GM21390 (cell line): ENCODE measurements at regions not wholly inside any gene's neighbourhood (a gene's known extent, or its start where the extent isn't known, plus 50 kb on each side); places are given as distances from the start of the nearest gene placed in this dataset.
"Not testable (repeated sequence)": the region's sequence is repeated elsewhere in the genome, so short reads cannot be mapped to it uniquely, and the experiment has no call there.

ENCODE experiments used
- ATAC-seq: cut with Tn5 transposase; IDR thresholded peaks from one replicate; pipeline ENCODE4 v1.9.1; 2021; ENCODE audit not compliant: unreplicated experiment

DNA sequence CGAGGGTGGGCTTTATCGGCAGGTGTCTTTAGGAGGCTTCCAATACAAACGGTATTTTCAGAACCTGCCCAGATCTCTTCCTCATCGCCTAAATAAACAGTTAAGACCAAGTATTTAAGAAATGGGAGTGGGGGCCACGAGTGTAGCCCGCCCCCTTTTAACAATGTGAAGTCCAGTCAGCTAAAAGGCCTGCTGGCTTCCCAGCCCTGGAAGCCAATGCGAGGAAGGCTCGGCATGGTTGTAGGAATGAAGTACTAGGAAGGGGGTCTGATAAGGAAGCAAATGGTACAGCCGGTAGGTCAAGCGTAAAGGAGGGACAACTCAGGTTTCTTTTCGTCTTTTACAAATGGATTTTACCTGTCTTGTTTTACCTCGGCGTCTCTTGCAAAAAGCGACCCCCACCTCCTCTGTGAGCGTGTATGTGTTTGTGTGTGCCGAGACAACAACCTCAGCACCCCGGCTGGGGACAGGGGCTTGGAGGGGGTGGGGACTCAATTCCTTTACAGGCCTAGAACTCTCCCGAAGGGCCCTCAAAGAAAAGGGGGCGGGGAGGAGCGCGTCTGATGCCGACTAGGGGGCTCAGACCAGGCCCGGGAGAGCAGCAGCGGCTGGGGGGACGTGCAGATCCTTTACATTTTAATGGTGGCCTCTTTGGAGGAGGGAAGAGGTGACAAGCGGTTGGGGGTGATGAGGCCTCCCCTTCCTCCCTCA lies 147.6 kb downstream of the GPR85 start:
- no peak for ATAC-seq

DNA sequence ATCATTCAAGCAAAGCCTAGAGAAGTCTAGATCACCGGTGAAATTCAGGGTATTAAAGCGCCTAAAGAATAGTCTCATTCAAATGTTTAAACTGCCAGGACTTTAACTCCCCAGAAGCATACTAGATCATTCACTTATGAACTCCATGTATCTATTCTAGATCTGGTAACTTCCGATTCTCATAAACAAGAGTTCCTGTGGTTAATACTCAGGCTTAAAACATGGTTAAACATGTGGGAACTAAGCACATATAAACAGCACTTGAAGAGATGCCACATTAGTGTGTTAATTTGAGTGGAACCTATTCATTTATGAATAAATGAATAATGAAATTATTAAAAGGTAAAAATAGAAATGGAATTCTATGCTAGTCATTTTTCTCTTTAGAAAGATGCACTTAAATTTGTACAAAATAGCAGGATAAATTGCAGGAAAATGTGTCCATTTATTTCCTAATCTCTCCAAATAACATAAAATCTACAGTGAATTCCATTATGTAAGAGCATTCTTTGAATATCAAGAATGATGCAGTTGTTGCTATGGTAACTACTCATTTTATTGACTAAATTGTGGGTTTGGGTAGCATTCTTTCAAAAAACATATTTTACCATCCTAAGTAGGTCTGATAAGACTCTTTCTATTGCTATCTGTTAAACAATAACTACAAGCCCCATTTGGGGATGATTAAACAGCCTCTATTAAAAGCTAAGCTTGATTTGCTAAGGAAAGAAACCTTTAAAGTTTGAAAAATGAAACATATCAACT lies 147.6 kb upstream of the TMEM168 start:
- ATAC-seq = no peak

DNA sequence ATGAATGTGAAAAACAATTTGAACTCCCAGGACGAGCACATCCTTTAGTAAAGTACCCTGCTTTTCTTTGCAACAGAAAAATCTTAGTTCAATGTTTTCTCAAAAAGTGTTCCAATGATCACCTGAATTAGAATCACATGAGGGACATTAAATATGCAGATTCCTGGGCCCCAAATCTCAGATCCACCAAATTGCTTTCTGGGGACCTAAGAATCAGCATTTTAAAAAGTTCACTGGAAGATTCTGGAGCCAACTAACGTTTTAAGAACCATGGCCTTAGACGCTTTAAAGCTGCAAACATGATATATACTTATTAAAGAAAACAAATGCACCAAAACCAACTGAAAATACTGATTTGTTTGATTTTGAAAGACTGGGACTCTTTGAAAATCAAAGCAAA lies 143.4 kb upstream of the TMEM168 start:
- ATAC-seq = no peak

DNA sequence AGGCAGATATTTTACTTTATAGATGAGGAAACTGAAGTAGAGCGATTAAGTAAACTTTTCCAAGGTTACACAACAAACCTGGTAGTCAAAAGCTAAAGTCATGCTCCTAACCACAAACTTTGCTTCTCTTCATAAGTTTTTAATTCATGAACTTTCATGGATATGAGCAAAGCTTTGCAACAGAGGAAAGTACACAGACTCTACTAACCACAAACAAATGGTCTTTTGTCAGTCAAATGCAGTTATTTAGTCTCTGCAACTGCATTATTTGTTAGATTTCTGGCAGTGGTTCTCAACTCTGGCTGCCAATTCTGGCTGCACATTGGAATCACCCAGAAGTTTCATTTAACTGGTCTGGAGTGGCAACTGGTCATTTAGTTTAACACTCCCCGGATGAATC lies 140.6 kb upstream of the TMEM168 start:
- ATAC-seq = no peak

DNA sequence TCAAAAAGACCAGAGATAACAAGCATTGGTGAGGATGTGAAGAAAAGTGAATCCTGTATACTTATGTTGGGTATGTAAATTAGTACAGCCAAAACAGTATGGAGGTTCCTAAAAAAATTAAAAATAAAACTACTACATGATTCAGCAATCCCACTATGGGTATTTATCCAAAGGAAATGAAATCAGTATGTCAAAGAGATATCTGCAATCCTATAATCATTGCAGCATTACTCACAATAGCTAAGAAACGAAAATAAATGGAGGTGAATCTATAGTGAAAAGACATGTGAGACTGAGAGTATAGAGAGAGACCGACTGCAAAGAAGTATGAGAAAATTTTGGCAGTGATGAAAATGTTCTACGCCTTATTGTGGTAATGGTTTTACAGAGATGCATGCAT lies 139.2 kb upstream of the TMEM168 start:
- ATAC-seq = no peak

DNA sequence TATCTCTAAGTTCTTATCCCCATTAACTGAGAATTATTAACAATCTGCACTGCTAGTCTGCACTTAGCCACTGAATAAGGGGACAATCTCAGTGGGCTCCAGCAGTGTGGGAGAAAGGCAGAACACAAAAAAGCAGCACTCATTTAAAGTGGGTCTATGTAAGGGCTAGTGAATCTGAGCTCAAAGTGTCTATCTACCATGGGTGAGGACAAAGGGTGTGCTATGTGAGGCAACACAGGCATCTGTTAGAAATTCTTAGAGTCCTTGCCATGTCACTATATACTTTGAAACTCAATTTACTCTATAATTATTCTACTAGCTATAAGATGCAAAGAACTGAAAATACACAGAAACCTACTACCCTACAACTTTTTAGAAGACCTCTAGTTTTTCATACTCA lies 135.8 kb upstream of the TMEM168 start:
- no peak for ATAC-seq

DNA sequence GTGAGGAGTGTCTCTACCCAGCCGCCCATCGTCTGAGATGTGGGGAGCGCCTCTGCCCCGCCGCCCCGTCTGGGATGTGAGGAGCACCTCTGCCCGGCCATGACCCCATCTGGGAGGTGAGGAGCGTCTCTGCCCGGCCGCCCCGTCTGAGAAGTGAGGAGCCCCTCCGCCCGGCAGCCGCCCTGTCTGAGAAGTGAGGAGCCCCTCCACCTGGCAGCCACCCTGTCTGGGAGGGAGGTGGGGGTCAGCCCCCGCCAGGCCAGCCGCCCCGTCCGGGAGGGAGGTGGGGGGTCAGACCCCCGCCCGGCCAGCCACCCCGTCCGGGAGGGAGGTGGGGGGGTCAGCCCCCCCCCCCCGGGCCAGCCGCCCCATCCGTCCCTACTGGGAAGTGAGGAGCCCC lies 132.4 kb upstream of the TMEM168 start:
- not testable (repeated sequence) for ATAC-seq

DNA sequence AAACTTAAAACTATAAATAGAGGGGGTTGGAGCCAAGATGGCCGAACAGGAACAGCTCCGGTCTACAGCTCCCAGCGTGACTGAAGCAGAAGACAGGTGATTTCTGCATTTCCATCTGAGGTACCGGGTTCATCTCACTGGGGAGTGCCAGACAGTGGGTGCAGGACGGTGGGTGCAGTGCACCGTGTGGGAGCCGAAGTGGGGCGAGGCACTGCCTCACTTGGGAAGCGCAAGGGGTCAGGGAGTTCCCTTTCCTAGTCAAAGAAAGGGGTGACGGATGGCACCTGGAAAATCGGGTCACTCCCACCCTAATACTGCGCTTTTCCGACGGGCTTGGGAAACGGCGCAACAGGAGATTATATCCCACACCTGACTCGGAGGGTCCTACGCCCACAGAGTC lies 126.2 kb upstream of the TMEM168 start:
- ATAC-seq = not testable (repeated sequence)

DNA sequence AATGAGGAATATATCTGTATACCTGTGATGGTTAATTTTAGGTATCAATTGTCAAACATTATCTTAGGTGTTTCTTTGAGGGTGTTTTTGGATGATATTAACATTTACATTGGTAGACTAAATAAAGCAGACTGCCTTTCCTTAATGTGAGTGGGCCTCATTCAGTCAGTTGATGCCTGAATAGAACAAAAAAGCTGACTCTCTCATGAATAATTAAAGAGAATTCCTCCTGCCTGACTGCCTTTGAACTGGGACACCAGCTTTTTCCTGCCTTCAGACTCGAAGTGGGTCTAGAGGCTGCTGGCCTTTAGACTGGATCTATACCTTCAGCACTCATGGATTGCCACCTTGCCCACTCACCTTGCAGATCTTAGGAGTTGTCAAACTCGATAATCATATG lies 117.9 kb upstream of the TMEM168 start:
- ATAC-seq = no peak

DNA sequence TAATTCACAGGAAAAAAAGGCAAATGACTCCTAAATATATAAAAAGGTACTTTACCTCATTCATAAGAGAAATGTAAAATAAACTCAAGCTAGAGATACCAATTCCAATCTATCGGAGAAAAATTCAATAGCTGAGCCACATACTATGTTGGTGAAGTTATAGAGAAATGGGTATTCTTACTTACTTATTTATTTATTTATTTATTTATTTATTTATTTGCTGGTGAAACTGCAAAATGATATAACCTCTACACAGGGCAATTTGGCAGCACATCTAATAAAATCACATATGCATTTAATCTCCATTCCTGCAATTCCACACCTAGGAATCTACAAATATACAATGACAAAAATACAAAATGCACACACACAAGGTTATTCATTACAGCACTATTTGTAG lies 117.5 kb upstream of the TMEM168 start:
- no peak for ATAC-seq

DNA sequence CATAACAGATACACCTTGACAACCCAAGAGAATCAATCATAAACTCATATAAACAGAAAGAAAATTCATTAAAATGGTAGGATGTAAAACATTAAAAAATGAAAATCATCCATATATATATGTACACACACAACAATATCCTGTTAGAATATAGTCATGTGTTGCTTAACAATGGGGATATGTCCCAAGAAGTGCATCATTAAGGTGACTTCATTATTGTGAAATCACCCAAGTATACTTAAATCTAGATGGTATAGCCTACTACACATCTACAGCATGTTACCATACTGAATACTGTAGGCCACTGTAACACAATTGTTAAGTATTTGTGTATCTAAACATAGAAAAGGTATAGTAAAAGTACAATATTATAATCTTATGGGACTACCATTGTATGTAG lies 115.8 kb upstream of the TMEM168 start:
- ATAC-seq = no peak

DNA sequence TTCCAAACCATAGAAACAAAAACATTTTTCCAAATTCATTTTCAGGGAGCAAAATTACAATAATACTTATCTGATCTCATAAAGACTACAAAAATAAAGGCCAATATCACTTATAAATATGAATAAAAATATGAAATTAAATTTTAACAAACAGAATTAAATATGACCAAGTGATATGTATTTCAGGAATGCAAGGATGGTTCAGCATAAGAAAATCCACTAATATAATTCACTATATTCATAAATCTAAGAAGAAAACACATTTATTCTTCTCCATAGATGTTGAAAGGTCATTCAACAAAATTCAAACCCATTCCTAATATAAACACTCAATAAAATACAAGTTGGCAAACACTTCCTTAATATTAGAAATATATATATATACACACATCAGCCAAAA lies 115.2 kb upstream of the TMEM168 start:
- ATAC-seq = no peak

DNA sequence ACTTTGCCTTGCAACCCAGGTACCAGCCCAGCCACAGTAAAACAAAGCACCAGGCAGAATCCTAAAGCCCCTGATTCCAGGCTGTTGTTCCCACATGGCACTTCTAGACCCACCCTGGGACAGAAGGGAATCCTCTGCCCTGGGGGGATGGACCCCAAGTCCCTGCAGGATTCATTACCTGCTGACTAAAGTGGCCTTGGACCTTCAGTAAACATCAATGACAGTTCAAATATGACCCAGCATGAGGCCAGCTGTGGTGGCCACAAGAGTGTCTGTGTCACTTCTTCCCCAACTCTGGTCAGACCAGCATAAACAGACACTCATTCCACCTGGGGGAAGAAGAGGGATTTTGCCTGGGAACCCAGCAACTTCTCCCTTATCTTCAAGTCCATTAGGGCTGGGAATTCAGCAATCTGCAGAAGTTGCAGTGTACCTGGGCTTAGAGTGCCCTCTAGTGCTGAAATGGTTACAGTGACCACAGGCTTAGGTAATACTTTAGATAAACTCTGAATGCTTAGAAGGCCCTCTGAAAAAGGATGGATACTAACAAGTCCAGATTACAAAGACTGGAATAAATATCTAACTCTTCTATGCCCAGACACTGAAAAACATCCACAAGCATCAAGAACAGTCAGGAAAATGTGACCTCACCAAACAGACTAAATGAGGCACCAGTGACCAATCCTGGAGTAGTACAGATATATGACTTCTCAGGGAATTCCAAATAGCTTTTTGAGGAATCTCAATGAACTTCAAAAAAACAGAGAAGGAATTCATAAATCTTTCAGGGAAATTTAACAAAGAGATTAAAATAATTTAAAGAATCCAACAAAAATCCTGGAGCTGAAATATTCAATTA lies 108.5 kb upstream of the TMEM168 start:
- ATAC-seq = peak; percentile 85

DNA sequence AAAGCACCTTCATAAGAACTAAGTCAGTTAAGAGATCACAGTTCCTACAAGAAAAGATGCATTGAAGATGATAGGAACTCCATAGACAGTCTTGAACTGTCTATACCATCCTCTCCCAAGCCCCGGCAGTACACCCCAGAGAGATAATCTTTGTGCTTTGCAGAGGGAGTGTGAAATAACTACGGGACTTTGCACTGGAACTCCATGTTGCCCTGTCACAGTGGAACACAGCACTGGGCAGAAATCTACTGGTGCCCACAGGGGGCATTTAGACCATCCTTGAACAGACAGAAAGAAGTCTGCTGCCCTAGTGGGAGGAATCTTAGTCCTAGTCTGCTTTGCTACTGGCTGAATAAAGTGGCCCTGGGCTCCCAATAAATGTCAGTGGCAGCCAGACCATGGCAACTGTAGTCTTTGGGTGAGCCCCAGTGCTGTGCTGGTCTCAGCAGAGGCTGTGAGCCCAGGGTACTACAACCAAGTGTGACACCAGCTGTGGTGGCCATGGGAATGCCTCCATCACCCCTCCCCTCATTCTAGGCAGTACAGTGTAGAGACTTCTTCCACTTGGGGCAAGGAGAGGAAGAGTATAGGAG lies 107.7 kb upstream of the TMEM168 start:
- ATAC-seq = no peak

DNA sequence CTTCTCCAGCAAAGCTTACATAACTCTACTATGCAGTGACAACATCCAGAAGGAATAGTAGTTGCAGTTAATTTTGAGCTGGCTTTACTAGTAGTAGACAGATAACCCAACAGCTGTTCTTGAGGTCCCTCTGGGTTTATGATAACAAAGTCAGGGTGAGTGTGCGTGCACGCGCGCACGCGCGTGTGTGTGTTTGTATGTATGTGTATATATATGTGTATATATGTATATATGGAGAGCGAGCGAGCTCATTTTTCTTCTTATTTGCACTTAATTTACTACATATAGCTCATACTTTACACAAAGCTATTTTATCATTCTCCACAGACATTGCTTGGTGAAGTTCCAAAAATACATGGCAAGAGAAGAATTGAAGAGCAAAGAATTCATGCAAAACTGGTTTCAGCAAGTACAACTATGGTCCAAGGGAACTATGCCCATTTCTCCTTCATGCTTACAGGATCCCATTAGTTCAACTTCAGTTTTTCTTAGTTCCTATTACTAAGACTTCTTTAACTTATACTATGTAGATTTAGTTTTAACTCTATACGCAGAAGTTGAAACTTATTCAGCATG lies 105.9 kb upstream of the TMEM168 start:
- no peak for ATAC-seq

DNA sequence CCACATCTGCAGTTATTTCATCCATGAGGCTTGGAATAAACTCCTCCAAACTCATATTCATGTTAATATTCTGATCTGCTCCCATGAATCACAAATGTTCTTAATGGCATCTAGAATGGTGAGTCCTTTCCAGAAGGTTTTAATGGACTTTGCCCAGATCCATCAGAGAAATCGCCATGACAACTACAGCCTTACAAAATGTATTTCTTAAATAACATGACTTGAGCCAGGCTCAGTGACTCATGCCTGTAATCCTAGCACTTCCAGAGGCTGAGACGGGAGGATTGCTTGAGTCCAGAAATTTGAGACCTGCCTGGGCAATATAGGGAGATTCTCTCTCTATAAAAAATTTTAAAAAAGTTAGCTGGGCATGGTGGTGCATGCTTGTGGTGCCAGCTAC lies 102.1 kb upstream of the TMEM168 start:
- no peak for ATAC-seq

DNA sequence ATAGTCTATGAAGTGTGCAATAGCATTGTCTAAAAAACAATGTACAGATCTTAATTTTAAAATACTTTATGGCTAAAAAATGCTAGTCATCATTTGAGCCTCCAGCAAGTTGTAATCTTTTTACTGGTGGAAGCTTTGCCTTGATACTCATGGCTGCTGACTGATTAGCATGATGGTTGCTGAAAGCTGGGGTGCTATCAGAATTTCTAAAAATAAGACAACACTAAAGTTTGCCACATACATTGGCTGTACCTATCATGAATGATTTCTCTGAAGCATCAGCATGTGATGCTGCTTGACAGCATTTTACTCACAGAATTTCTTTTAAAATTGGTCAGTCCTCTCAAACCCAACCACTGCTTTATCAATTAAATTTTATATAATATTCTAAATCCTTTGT lies 101.5 kb upstream of the TMEM168 start:
- ATAC-seq = no peak

DNA sequence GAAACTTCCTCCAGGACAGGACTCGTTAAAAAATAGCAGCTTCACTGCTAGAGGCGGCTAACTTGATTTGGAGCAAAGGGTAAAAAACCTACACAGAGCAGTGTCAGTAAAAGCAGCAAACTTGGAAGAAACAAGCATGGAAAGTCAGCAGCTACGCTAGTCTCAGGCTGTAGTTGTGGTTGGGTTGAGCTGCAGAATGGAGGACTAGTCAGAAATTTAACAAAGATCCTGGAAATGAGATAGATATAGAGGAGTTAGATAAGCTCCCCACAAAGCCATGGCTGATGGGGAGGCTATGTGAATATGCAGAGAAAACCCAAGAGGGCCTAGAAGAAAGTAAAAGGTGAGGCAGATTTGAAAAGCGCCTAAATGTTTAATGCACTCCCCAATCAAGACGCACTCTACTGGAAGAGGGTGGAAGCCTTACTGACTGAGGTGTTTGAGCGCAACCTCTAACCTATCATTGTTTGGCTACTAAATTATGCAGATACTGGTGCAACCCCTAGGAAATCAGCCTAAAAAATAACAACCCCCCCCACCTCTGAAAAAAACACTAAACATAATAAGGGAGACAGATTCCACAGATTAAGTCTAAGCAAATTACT lies 99.7 kb upstream of the TMEM168 start:
- ATAC-seq = no peak

DNA sequence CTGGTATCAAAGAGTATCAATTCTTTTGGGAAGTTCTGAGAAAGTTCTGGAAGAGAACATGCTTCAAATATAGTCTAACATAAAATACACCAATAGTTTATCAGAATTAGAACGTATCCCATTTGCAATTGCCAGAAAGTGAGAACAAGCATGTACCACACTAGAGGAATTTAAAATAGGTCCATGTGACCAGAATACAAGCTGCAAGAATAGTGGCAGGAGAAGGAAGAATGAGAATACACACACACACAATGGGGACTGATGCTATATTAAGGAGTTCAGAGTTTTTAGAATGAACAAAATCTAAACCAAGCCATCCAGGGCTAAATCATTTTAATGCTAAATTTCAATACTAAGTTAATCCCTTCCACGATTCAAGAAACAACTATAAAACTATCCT lies 99.1 kb upstream of the TMEM168 start:
- ATAC-seq = no peak

DNA sequence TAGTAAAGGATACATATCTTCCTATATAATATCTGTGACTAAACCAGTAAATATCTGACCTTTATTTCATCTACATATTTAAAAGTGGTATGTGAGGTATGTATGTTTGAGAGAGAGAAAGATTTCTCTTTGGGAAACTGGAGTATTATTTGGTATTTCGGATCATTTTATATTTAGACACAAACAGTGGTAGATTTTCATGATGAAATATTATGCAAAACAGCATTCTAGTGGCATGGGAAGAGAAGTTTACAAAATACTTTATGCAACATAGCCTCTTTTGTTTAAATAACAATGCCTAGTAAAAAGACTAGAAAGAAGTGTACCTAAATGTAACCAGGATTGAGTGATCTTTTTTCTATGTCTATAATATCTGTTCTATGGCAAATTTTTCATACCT lies 98.6 kb upstream of the TMEM168 start:
- no peak for ATAC-seq

DNA sequence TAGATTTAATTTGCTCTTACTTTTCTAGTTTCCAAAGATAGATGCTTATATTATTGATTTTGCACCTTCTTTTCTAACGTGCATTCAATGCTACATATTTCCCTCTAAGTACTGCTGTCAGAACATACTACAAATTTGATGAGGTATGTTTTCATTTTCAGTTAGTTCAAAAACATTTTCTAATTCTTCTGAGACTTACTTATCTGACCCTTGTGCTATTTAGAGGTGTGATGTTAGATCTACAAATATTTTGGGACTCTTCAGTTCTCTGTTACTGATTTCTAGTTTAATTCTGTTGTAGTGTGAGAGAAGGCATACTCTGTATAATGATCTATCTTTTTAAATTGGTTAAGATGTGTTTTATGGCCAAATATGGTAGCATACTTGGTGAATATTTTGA lies 97.8 kb upstream of the TMEM168 start:
- no peak for ATAC-seq
